Adrenal gland (tissue), 5 donors: ENCODE measurements at regions not wholly inside any gene's neighbourhood (a gene's known extent, or its start where the extent isn't known, plus 50 kb on each side); places are given as distances from the start of the nearest gene placed in this dataset.

Experiments used
- POLR2A ChIP-seq, 2 donors: fragments of 450-650 bp; IDR thresholded peaks; one replicate each; pipeline ENCODE4 v1.6.1; 2017; ENCODE audit warnings: antibody characterized with exemption in 2 of 2, mild to moderate bottlenecking in 2 of 2, moderate library complexity in 1 of 2
- TF ChIP-seq, protein P1 (sequence below), 6 experiments: fragments of 450-650 bp in 4 of 6; fragments of 200-600 bp in 2 of 6; sonication (generic) in 1 of 6; IDR thresholded peaks; 1 replicate in 5 of 6; 2 replicates in 1 of 6; pipeline versions ENCODE4 v1.5.1 to v1.8.0; 2016 to 2021; ENCODE audit warnings: antibody characterized with exemption in 6 of 6, mild to moderate bottlenecking in 2 of 6, moderate library complexity in 1 of 6
- donor health status: DM: no; HTN: no; CAD: no.

DNA sequence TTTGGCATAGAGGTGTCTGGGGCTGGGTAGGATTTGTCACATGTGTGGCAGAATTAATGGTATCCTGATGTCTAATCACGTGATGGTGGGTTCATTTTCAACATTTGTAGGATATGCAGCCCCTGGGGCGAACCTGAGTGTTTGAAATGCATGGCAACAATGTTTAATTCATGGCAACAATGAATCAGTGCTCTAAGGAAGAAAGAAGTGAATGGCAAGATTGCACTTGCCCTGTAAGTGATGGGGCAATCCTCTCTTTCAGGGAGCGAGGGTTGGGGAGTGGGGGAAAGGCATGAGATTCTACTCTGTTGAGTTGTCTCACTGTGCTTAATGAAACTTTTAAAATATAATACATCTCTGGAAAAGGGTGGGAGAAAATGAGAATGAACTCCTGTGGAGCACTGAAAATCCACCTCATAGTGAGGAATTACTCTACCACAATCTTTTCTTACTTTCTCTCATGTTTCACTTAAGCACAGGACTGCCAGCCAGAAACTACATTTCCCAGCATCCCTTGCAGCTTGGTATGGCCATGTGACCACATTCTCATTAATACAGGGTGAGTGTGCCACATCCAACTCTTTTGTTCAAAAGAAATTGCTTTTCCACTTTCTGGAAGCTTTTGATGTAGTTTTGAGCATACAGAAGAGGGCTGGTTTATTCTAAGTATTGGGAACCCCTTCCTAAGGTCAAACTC is 64.0 kb upstream of the PGM2 start:
- TF ChIP-seq, protein P1, sequence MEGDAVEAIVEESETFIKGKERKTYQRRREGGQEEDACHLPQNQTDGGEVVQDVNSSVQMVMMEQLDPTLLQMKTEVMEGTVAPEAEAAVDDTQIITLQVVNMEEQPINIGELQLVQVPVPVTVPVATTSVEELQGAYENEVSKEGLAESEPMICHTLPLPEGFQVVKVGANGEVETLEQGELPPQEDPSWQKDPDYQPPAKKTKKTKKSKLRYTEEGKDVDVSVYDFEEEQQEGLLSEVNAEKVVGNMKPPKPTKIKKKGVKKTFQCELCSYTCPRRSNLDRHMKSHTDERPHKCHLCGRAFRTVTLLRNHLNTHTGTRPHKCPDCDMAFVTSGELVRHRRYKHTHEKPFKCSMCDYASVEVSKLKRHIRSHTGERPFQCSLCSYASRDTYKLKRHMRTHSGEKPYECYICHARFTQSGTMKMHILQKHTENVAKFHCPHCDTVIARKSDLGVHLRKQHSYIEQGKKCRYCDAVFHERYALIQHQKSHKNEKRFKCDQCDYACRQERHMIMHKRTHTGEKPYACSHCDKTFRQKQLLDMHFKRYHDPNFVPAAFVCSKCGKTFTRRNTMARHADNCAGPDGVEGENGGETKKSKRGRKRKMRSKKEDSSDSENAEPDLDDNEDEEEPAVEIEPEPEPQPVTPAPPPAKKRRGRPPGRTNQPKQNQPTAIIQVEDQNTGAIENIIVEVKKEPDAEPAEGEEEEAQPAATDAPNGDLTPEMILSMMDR (IDR thresholded peaks at IDR 0.05) = no peak
- TF ChIP-seq POLR2A (IDR thresholded peaks at IDR 0.05) = no peak
